GM23248 (cell line): ENCODE measurements at regions not wholly inside any gene's neighbourhood (a gene's known extent, or its start where the extent isn't known, plus 50 kb on each side); places are given as distances from the start of the nearest gene placed in this dataset. TPM values are rescaled to one million over a fixed set of nuclear protein-coding genes. Genes with fewer than 3 reads are reported as not detected.

Experiments
- DNase-seq: peaks from one replicate; pipeline ENCODE4 v3.0.0-alpha.2; 2015
- H2AFZ ChIP-seq: fragments of 200-600 bp; sonication (generic); 2 replicates; pipeline ENCODE4 v1.6.1; 2016; ENCODE audit warnings: antibody characterized with exemption
- H3F3A ChIP-seq: fragments of 200-600 bp; sonication (generic); 2 replicates; pipeline ENCODE4 v1.6.1; 2016; ENCODE audit warnings: mild to moderate bottlenecking, antibody characterized with exemption, mixed run types; ENCODE audit not compliant: insufficient read depth
- H3K27ac ChIP-seq: fragments of 200-600 bp; sonication (generic); 2 replicates; pipeline ENCODE4 v1.5.1; 2016; ENCODE audit warnings: mild to moderate bottlenecking
- H3K27me3 ChIP-seq: fragments of 200-600 bp; sonication (generic); replicated peaks from 2 replicates; pipeline ENCODE4 v1.6.1; 2016; ENCODE audit warnings: mild to moderate bottlenecking; ENCODE audit not compliant: insufficient read depth
- H3K36me3 ChIP-seq: fragments of 200-600 bp; sonication (generic); 2 replicates; pipeline ENCODE4 v1.6.1; 2016; ENCODE audit warnings: low read depth, mild to moderate bottlenecking
- H3K4me1 ChIP-seq: fragments of 200-600 bp; sonication (generic); 2 replicates; pipeline ENCODE4 v1.6.1; 2016; ENCODE audit warnings: mild to moderate bottlenecking; ENCODE audit not compliant: insufficient read depth
- H3K4me2 ChIP-seq: fragments of 200-600 bp; sonication (generic); one replicate; pipeline ENCODE4 v1.6.1; 2016; ENCODE audit warnings: mild to moderate bottlenecking; ENCODE audit not compliant: unreplicated experiment
- H3K4me3 ChIP-seq: fragments of 200-600 bp; sonication (generic); 2 replicates; pipeline ENCODE4 v1.5.1; 2016; ENCODE audit warnings: mild to moderate bottlenecking
- H3K79me2 ChIP-seq: fragments of 200-600 bp; sonication (generic); 2 replicates; pipeline ENCODE4 v1.6.1; 2016; ENCODE audit warnings: mild to moderate bottlenecking; ENCODE audit not compliant: insufficient read depth
- H3K9ac ChIP-seq: fragments of 200-600 bp; sonication (generic); 2 replicates; pipeline ENCODE4 v1.6.1; 2016; ENCODE audit warnings: mild to moderate bottlenecking
- H3K9me2 ChIP-seq: fragments of 200-600 bp; sonication (generic); 2 replicates; pipeline ENCODE4 v1.6.1; 2016; ENCODE audit warnings: mixed run types, mild to moderate bottlenecking, moderate library complexity; ENCODE audit not compliant: insufficient read depth
- H3K9me3 ChIP-seq: fragments of 200-600 bp; sonication (generic); one replicate; pipeline ENCODE4 v1.6.1; 2017; ENCODE audit warnings: low read depth
- H4K20me1 ChIP-seq: fragments of 200-600 bp; sonication (generic); 2 replicates; pipeline ENCODE4 v1.6.0; 2016; ENCODE audit not compliant: insufficient read depth
- EZH2 ChIP-seq: fragments of 200-600 bp; sonication (generic); IDR thresholded peaks from 2 replicates; pipeline ENCODE4 v1.6.1; 2018; ENCODE audit warnings: antibody characterized with exemption, mild to moderate bottlenecking; ENCODE audit not compliant: insufficient read depth, poor library complexity, severe bottlenecking
- EZH2phosphoT487 ChIP-seq: fragments of 200-600 bp; sonication (generic); IDR thresholded peaks from 2 replicates; pipeline ENCODE4 v1.6.1; 2018; ENCODE audit warnings: antibody characterized with exemption, moderate library complexity, mild to moderate bottlenecking, low read depth; ENCODE audit not compliant: insufficient read depth
- WGBS, 2 experiments: methylation state at CpG; one replicate each; pipeline ENCODE4 v1.1.6; 2015 to 2017; ENCODE audit warnings: low lambda C conversion rate in 2 of 2, low coverage in 1 of 2; ENCODE audit errors: missing lambda C conversion rate in 2 of 2; 5-methylcytosine and 5-hydroxymethylcytosine counted together
- in situ Hi-C: fragments of 300-500 bp; cut with MboI; formaldehyde crosslinking; loops from 2 replicates; pipeline ENCODE4 v1.15.0; 2020
- small RNA-seq: library from RNA; depleted of rRNA; stranded (forward); fragments of <200 nt; gene quantifications from one replicate; pipeline ENCODE3, GENCODE V24; 2014; ENCODE audit warnings: low read depth, low replicate concordance

- WGBS, 2 experiments = 97 to 98% methylated on average over 5 to 6 of the region's 6 CpGs
- no peak overlapping the region for H2AFZ ChIP-seq
- no peaks in the 10 kb centered on the region for H3K9me2 ChIP-seq
- no peaks in the 10 kb centered on the region for H3K36me3 ChIP-seq
- H3K27ac ChIP-seq = no peak overlapping the region
- H3K4me2 ChIP-seq = no peak overlapping the region
- no peaks in the 10 kb centered on the region for H3K79me2 ChIP-seq
- H3K9ac ChIP-seq = no peak overlapping the region
- H4K20me1 ChIP-seq = no peaks in the 10 kb centered on the region
- no peaks in the 10 kb centered on the region for H3K27me3 ChIP-seq
- no peaks in the 10 kb centered on the region; the same call in 1 of the 2 replicates for H3K4me1 ChIP-seq
- TF ChIP-seq EZH2 = no peak
- no peak for TF ChIP-seq EZH2phosphoT487
- H3K9me3 ChIP-seq = no peaks in the 10 kb centered on the region
- no peak for DNase-seq
- in situ Hi-C loops = no loop called here
- H3F3A ChIP-seq = no peaks in the 10 kb centered on the region
- no peak overlapping the region for H3K4me3 ChIP-seq
Observed at GRCh38 chrX:40150503-40150902, 52.7 kb upstream of the BCOR start.

- Histone ChIP-seq H3K9ac (no peak overlapping the region), H3K9me3 (no peaks in the 10 kb centered on the region), H3K27ac (no peak overlapping the region), H2AFZ (no peak overlapping the region), H4K20me1 (no peaks in the 10 kb centered on the region), H3K79me2 (no peaks in the 10 kb centered on the region), H3K36me3 (no peaks in the 10 kb centered on the region), H3K4me3 (no peak overlapping the region), H3F3A (no peaks in the 10 kb centered on the region), H3K27me3 (no peaks in the 10 kb centered on the region), H3K4me2 (no peak overlapping the region), H3K4me1 (no peaks in the 10 kb centered on the region; the same call in 1 of the 2 replicates), H3K9me2 (no peaks in the 10 kb centered on the region)
- no peak for DNase-seq
- in situ Hi-C loops = no loop called here
- 61 to 66% methylated on average over 13 to 16 of the region's 17 CpGs for WGBS, 2 experiments
- TF ChIP-seq EZH2phosphoT487 = no peak
- no peak for TF ChIP-seq EZH2
Observed at GRCh38 chrX:40149286-40150175, 51.8 kb upstream of the BCOR start.

GRCh38 chrX:40148385-40149285 lies 50.9 kb upstream of the BCOR start:
- 72 to 76% methylated on average over 17 to 23 of the region's 24 CpGs for WGBS, 2 experiments
- Histone ChIP-seq H4K20me1 (no peaks in the 10 kb centered on the region), H3F3A (no peaks in the 10 kb centered on the region), H3K9me3 (no peaks in the 10 kb centered on the region), H3K4me1 (no peaks in the 10 kb centered on the region; the same call in 1 of the 2 replicates), H3K79me2 (no peaks in the 10 kb centered on the region), H3K27ac (no peak overlapping the region), H3K9me2 (no peaks in the 10 kb centered on the region), H3K27me3 (no peaks in the 10 kb centered on the region), H3K36me3 (no peaks in the 10 kb centered on the region), H3K9ac (no peak overlapping the region), H3K4me2 (no peak overlapping the region), H3K4me3 (no peak overlapping the region), H2AFZ (no peak overlapping the region)
- DNase-seq = no peak
- TF ChIP-seq EZH2 (no peak), EZH2phosphoT487 (no peak)
- in situ Hi-C loops = no loop called here

GRCh38 chrX:40147971-40148370 lies 50.2 kb upstream of the BCOR start:
- WGBS, 2 experiments = 90 to 96% methylated on average over 5 to 22 of the region's 22 CpGs
- Histone ChIP-seq H4K20me1 (no peaks in the 10 kb centered on the region), H3K9me2 (no peaks in the 10 kb centered on the region), H3K36me3 (no peaks in the 10 kb centered on the region), H3K9ac (no peak overlapping the region), H3K9me3 (no peaks in the 10 kb centered on the region), H3K4me3 (no peak overlapping the region), H3K27ac (no peak overlapping the region), H2AFZ (no peak overlapping the region), H3K4me2 (no peak overlapping the region), H3K4me1 (no peaks in the 10 kb centered on the region; the same call in 1 of the 2 replicates), H3K79me2 (no peaks in the 10 kb centered on the region), H3F3A (no peaks in the 10 kb centered on the region), H3K27me3 (no peaks in the 10 kb centered on the region)
- no peak for DNase-seq
- in situ Hi-C loops = no loop called here
- TF ChIP-seq EZH2phosphoT487 = no peak
- no peak for TF ChIP-seq EZH2

Small RNA genes lying in the stretch of these regions (small RNA-seq; reads per million reads assigned to genes)
- not detected for gene RF00019
